BE2C (cell line): ENCODE measurements at regions not wholly inside any gene's neighbourhood (a gene's known extent, or its start where the extent isn't known, plus 50 kb on each side); places are given as distances from the start of the nearest gene placed in this dataset.

Experiments used
- DNase-seq: peaks from one replicate; pipeline ENCODE4 v3.0.0-alpha.2; 2020
- H3K27me3 ChIP-seq: fragments of 250-450 bp; sonication (Bioruptor Pico); 2 replicates; pipeline ENCODE4 v1.5.1; 2020; ENCODE audit warnings: mild to moderate bottlenecking
- H3K36me3 ChIP-seq: fragments of 250-450 bp; sonication (Bioruptor Pico); 2 replicates; pipeline ENCODE4 v1.5.1; 2020; ENCODE audit warnings: mild to moderate bottlenecking
- H3K4me1 ChIP-seq: fragments of 250-450 bp; sonication (Bioruptor Pico); 2 replicates; pipeline ENCODE4 v1.5.1; 2020
- H3K4me3 ChIP-seq: 2 replicates; pipeline ENCODE4 v1.5.1; 2011; ENCODE audit warnings: low read depth, low read length
- H3K9me3 ChIP-seq: fragments of 250-450 bp; sonication (Bioruptor Pico); 2 replicates; pipeline ENCODE4 v1.5.1; 2020
- TF ChIP-seq, protein P1 (sequence below): IDR thresholded peaks from 2 replicates; pipeline ENCODE4 v1.5.1; 2012; ENCODE audit warnings: mild to moderate bottlenecking, low read depth, low read length

DNA sequence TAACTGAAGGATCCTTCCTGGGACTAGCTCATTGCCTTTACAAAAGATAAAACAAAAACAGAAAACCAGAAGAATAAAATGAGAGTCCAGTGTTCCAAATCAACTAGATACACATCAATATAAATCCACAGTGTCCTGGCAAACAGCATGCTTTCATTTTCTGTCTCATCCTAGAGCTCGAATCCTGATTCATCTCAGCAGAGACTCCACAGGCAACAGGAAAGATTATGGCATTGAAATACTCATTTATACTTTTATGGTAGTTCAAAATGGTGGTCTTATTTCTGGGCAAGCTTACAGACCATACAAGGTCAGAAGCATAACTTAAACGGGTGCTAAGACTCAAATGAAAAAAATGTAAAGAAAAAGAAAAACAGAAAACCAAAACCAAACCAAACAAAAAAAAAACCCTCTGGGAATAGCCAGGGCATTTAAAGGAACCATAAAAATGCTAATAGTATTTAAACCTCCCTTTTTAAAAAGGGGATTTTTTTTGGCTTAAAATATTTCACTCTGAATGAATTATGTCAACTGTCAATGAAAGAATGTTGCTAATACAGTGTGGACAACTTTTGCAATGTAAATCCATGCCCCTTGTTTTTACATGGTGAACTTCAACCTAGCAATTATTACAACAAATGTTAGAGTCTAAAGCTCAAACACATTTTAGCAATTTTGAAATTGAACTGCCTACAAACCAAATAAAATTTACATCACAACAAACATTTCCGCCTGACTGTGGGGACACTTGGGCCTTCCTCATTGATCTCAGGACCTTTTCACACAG lies 57.9 kb downstream of the GPR101 start:
- no peaks in the 10 kb centered on the region for H3K36me3 ChIP-seq
- H3K27me3 ChIP-seq, result no peaks in the 10 kb centered on the region
- no peaks in the 10 kb centered on the region for H3K4me1 ChIP-seq
- H3K9me3 ChIP-seq, result no peaks in the 10 kb centered on the region
- TF ChIP-seq, protein P1, sequence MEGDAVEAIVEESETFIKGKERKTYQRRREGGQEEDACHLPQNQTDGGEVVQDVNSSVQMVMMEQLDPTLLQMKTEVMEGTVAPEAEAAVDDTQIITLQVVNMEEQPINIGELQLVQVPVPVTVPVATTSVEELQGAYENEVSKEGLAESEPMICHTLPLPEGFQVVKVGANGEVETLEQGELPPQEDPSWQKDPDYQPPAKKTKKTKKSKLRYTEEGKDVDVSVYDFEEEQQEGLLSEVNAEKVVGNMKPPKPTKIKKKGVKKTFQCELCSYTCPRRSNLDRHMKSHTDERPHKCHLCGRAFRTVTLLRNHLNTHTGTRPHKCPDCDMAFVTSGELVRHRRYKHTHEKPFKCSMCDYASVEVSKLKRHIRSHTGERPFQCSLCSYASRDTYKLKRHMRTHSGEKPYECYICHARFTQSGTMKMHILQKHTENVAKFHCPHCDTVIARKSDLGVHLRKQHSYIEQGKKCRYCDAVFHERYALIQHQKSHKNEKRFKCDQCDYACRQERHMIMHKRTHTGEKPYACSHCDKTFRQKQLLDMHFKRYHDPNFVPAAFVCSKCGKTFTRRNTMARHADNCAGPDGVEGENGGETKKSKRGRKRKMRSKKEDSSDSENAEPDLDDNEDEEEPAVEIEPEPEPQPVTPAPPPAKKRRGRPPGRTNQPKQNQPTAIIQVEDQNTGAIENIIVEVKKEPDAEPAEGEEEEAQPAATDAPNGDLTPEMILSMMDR, result no peak
- DNase-seq, result no peak
- H3K4me3 ChIP-seq, result no peak overlapping the region

GRCh38 chrX:136967966-136968365 lies 65.8 kb downstream of the GPR101 start:
- Histone ChIP-seq H3K27me3 (no peaks in the 10 kb centered on the region), H3K4me1 (no peaks in the 10 kb centered on the region), H3K9me3 (no peaks in the 10 kb centered on the region), H3K4me3 (no peak overlapping the region), H3K36me3 (no peaks in the 10 kb centered on the region)
- TF ChIP-seq, protein P1, result no peak
- DNase-seq, result no peak

DNA sequence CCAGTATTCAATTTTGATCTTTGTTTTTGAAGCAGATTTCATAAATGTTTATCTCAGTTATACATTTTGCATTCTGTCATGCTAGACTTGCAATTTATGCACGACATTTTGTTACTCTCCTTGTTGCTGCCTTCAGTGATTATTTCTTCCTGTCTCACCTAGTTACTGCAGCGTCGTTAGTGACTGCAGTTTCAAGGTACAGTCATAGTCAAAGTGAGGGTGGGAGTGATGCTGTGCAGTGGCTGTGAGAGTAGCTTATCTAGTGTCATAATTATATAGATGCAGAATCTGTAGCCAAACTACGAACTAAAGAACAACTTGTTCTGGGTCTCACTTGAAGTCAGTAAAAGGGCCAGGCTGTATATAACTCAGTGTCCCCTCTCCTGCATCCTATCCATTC lies 69.8 kb downstream of the GPR101 start:
- TF ChIP-seq, protein P1, result no peak
- H3K9me3 ChIP-seq, result no peaks in the 10 kb centered on the region
- H3K36me3 ChIP-seq, result no peaks in the 10 kb centered on the region
- H3K4me1 ChIP-seq, result no peaks in the 10 kb centered on the region
- no peaks in the 10 kb centered on the region for H3K27me3 ChIP-seq
- H3K4me3 ChIP-seq, result no peak overlapping the region
- no peak for DNase-seq

GRCh38 chrX:136961594-136962135 lies 72.1 kb downstream of the GPR101 start:
- no peaks in the 10 kb centered on the region for H3K4me1 ChIP-seq
- DNase-seq, result no peak
- no peaks in the 10 kb centered on the region for H3K9me3 ChIP-seq
- TF ChIP-seq, protein P1, result no peak
- H3K4me3 ChIP-seq, result no peak overlapping the region
- no peaks in the 10 kb centered on the region for H3K27me3 ChIP-seq
- H3K36me3 ChIP-seq, result no peaks in the 10 kb centered on the region

GRCh38 chrX:136954930-136955329 lies 74.4 kb upstream of the RBMX start:
- no peak for DNase-seq
- Histone ChIP-seq H3K4me1 (no peaks in the 10 kb centered on the region), H3K9me3 (no peaks in the 10 kb centered on the region), H3K27me3 (no peaks in the 10 kb centered on the region), H3K36me3 (no peaks in the 10 kb centered on the region), H3K4me3 (no peak overlapping the region)
- TF ChIP-seq, protein P1, result peak; percentile 51
